Activated CD4-positive, alpha-beta T cell treated with anti-CD3 and anti-CD28 coated beads, Interleukin-2, amount 10 ng/mL, durations not matched to agents 24 days and 14 days (primary cell): ENCODE measurements at regions not wholly inside any gene's neighbourhood (a gene's known extent, or its start where the extent isn't known, plus 50 kb on each side); places are given as distances from the start of the nearest gene placed in this dataset.

Source experiments
- DNase-seq: peaks from one replicate; pipeline ENCODE4 v3.0.0; 2022
- H3K27ac Mint-ChIP-seq: one replicate; pipeline ENCODE4 v1.8.0; 2022; ENCODE audit warnings: mild to moderate bottlenecking, mixed read lengths
- H3K27me3 Mint-ChIP-seq: one replicate; pipeline ENCODE4 v1.8.0; 2022; ENCODE audit warnings: mixed read lengths
- H3K36me3 Mint-ChIP-seq: one replicate; pipeline ENCODE4 v1.8.0; 2022; ENCODE audit warnings: low read depth, mild to moderate bottlenecking, mixed read lengths
- H3K4me1 Mint-ChIP-seq: one replicate; pipeline ENCODE4 v1.8.0; 2021; ENCODE audit warnings: mixed read lengths
- H3K4me3 Mint-ChIP-seq: one replicate; pipeline ENCODE4 v1.8.0; 2022; ENCODE audit warnings: mild to moderate bottlenecking, moderate library complexity, mixed read lengths
- H3K9me3 Mint-ChIP-seq: one replicate; pipeline ENCODE4 v1.8.0; 2021; ENCODE audit warnings: mixed read lengths
- intact Hi-C: fragments of 100-400 bp; cut with micrococcal nuclease; formaldehyde crosslinking; loops from one replicate; pipeline ENCODE4 v1.15.1; 2023

- Mint-ChIP-seq H3K4me1 (no peaks in the 10 kb centered on the region), H3K4me3 (no peak overlapping the region), H3K9me3 (no peaks in the 10 kb centered on the region), H3K36me3 (no peaks in the 10 kb centered on the region), H3K27me3 (peaks cover 2% of the 10 kb centered on the region), H3K27ac (no peak overlapping the region)
- intact Hi-C loops: no loop called here
- DNase-seq: no peak
These were observed 327.5 kb upstream of the JARID2 start for GRCh38 chr6:14918200-14918907.

DNA sequence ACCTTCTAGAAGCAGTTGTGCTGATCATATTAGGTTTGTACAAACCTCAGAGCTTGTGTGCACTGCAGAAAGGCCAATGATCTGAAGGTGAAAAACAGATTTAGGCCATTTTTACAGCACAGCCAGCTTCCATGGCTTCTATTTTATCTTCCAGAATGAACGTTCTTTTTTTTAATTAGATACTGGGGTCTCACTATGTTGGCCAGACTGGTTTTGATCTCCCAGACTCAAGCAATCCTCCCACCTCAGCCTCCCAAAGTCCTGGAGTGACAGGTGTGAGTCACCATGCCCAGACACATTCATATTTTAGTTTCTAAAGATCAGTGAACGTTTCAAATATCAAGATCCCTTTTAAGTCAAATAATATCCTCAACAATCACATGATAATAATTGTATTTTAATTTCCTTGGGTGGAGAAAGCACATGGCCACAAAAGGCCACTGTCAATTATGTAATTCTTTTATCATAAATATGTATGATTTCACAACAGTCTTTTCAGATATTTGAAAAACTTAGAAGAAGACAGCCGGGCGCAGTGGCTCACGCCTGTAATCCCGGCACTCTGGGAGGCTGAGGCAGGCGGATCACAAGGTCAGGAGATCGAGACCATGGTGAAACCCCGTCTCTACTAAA lies 326.7 kb upstream of the JARID2 start:
- no peak overlapping the region for H3K4me3 Mint-ChIP-seq
- no peaks in the 10 kb centered on the region for H3K9me3 Mint-ChIP-seq
- DNase-seq: no peak
- H3K27ac Mint-ChIP-seq: no peak overlapping the region
- intact Hi-C loops: no loop called here
- H3K27me3 Mint-ChIP-seq: peaks cover 2% of the 10 kb centered on the region
- H3K4me1 Mint-ChIP-seq: no peaks in the 10 kb centered on the region
- no peaks in the 10 kb centered on the region for H3K36me3 Mint-ChIP-seq

- H3K4me3 Mint-ChIP-seq: no peak overlapping the region
- H3K9me3 Mint-ChIP-seq: no peaks in the 10 kb centered on the region
- H3K27ac Mint-ChIP-seq: no peak overlapping the region
- intact Hi-C loops: no loop called here
- DNase-seq: no peak
- H3K27me3 Mint-ChIP-seq: peaks cover 2% of the 10 kb centered on the region
- H3K36me3 Mint-ChIP-seq: no peaks in the 10 kb centered on the region
- H3K4me1 Mint-ChIP-seq: no peaks in the 10 kb centered on the region
These were observed 325.6 kb upstream of the JARID2 start for GRCh38 chr6:14920276-14920675.

- Mint-ChIP-seq H3K27me3 (peaks cover 3% of the 10 kb centered on the region), H3K4me3 (no peak overlapping the region), H3K4me1 (no peaks in the 10 kb centered on the region), H3K36me3 (no peaks in the 10 kb centered on the region), H3K27ac (no peak overlapping the region), H3K9me3 (no peaks in the 10 kb centered on the region)
- no peak for DNase-seq
- intact Hi-C loops: no loop called here
These were observed 324.7 kb upstream of the JARID2 start for GRCh38 chr6:14921170-14921569.

DNA sequence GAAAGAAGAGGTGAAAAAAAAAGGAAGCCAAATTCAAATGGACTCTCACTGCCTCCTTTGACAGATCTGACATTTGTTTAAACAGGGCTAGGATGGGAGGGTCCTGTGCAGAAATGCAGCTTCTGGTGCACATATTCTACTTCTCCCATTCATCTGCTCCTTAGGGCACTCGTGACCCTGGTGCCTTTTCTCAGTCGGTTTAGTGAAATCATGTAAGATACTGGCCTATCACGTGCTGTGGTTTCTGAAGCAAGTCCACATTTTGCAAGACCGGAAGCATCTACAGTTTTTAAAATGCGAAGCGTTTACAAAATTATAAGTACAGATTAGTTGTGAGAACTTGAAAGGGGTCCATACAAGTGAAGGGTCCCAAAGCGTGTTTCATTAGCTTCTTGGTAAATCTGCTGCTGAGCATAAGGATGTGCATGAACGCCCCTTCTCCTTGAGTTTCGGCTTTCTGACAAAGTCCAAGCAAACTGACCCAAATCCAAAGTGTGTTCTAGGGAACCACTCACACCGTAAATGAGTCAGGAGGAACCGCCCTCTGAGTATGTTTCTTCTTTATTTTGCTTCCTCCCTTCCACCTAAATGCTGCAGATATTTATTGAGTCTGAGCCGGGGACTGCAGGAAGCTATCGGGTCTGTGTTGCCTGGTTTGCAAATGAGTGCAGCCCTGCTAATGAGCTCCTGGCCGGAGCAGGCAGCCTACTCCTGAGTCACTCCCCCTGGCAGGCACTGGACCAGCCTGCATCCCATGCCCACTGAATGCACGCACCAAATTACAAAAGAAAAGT lies 323.8 kb upstream of the JARID2 start:
- Mint-ChIP-seq H3K9me3 (no peaks in the 10 kb centered on the region), H3K27me3 (peaks cover 4% of the 10 kb centered on the region), H3K4me1 (no peaks in the 10 kb centered on the region), H3K36me3 (no peaks in the 10 kb centered on the region), H3K27ac (no peak overlapping the region), H3K4me3 (no peak overlapping the region)
- intact Hi-C loops: no loop called here
- DNase-seq: no peak

GRCh38 chr6:14922706-14923460 lies 323.0 kb upstream of the JARID2 start:
- intact Hi-C loops: no loop called here
- Mint-ChIP-seq H3K27ac (no peak overlapping the region), H3K36me3 (no peaks in the 10 kb centered on the region), H3K9me3 (no peaks in the 10 kb centered on the region), H3K4me3 (no peak overlapping the region), H3K27me3 (peaks cover 4% of the 10 kb centered on the region), H3K4me1 (no peaks in the 10 kb centered on the region)
- DNase-seq: no peak

GRCh38 chr6:14924126-14925024 lies 321.5 kb upstream of the JARID2 start:
- Mint-ChIP-seq H3K27me3 (peaks cover 2% of the 10 kb centered on the region), H3K4me1 (no peaks in the 10 kb centered on the region), H3K9me3 (no peaks in the 10 kb centered on the region), H3K27ac (no peak overlapping the region), H3K4me3 (no peak overlapping the region), H3K36me3 (no peaks in the 10 kb centered on the region)
- no peak for DNase-seq
- intact Hi-C loops: no loop called here

GRCh38 chr6:14925025-14925698 lies 320.7 kb upstream of the JARID2 start:
- H3K9me3 Mint-ChIP-seq: no peaks in the 10 kb centered on the region
- no peak for DNase-seq
- H3K27ac Mint-ChIP-seq: no peak overlapping the region
- H3K4me3 Mint-ChIP-seq: no peak overlapping the region
- peaks cover 1% of the 10 kb centered on the region for H3K4me1 Mint-ChIP-seq
- intact Hi-C loops: no loop called here
- peaks cover 2% of the 10 kb centered on the region for H3K27me3 Mint-ChIP-seq
- H3K36me3 Mint-ChIP-seq: no peaks in the 10 kb centered on the region

- H3K4me1 Mint-ChIP-seq: peaks cover 4% of the 10 kb centered on the region
- no peaks in the 10 kb centered on the region for H3K36me3 Mint-ChIP-seq
- peaks cover 2% of the 10 kb centered on the region for H3K27me3 Mint-ChIP-seq
- DNase-seq: no peak
- H3K27ac Mint-ChIP-seq: no peak overlapping the region
- H3K9me3 Mint-ChIP-seq: no peaks in the 10 kb centered on the region
- intact Hi-C loops: no loop called here
- H3K4me3 Mint-ChIP-seq: no peak overlapping the region
These were observed 320.2 kb upstream of the JARID2 start for GRCh38 chr6:14925699-14926026.

- H3K27ac Mint-ChIP-seq: no peak overlapping the region
- H3K9me3 Mint-ChIP-seq: no peaks in the 10 kb centered on the region
- intact Hi-C loops: no loop called here
- no peaks in the 10 kb centered on the region for H3K36me3 Mint-ChIP-seq
- peaks cover 4% of the 10 kb centered on the region for H3K4me1 Mint-ChIP-seq
- H3K27me3 Mint-ChIP-seq: peaks cover 2% of the 10 kb centered on the region
- no peak overlapping the region for H3K4me3 Mint-ChIP-seq
- DNase-seq: no peak
These were observed 318.5 kb upstream of the JARID2 start for GRCh38 chr6:14927398-14927797.

GRCh38 chr6:14929291-14929690 lies 316.6 kb upstream of the JARID2 start:
- Mint-ChIP-seq H3K27ac (no peak overlapping the region), H3K36me3 (no peaks in the 10 kb centered on the region), H3K9me3 (no peaks in the 10 kb centered on the region), H3K27me3 (peaks cover 2% of the 10 kb centered on the region), H3K4me1 (peaks cover 7% of the 10 kb centered on the region), H3K4me3 (no peak overlapping the region)
- DNase-seq: no peak
- intact Hi-C loops: no loop called here

DNA sequence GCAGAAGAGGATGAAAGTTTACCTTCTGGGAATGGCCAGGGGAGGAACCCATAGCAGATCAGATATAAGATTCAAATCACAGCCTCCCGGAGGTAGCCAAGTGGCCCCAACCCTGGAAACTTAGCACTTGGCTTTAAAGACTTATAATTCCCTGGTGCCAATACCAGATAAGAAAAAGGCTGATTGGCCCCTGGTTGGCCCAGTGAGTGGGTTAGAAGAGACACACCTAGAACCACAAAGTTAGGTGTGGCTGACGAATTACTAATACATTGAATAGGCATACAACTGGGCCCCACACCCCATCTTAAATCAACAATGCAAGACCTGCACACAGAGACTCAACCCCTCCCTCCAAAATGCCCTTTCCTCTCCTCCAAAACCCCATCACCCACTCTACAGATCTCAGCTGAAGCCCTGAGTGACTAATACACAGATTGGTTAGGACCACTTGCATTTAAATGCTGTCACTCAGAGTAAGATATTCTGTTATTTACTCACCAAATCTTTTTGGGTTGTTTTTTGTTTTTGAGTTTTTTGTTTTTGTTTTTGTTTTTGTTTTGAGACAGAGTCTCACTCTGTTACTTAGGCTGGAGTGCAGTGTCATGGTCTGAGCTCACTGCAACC lies 315.4 kb upstream of the JARID2 start:
- Mint-ChIP-seq H3K4me1 (peaks cover 9% of the 10 kb centered on the region), H3K9me3 (no peaks in the 10 kb centered on the region), H3K36me3 (no peaks in the 10 kb centered on the region), H3K27ac (no peak overlapping the region), H3K4me3 (no peak overlapping the region), H3K27me3 (peaks cover 2% of the 10 kb centered on the region)
- no peak for DNase-seq
- intact Hi-C loops: no loop called here
